Activated T-cell treated with anti-CD3 and anti-CD28 coated beads, Interleukin-2, amount 50 U/mL, for 72 hours (primary cell): ENCODE measurements at regions not wholly inside any gene's neighbourhood (a gene's known extent, or its start where the extent isn't known, plus 50 kb on each side); places are given as distances from the start of the nearest gene placed in this dataset.

Experiments
- ATAC-seq, 2 donors: fragments of 150-1000 bp; cut with Tn5 transposase; replicated peaks in 1 of 2; 2 replicates each; pipeline ENCODE4 v1.10.0; 2021; ENCODE audit warnings: moderate library complexity in 2 of 2, mild to moderate bottlenecking in 1 of 2
- DNase-seq, 2 donors: peaks; one replicate each; pipeline ENCODE4 v3.0.0; 2021 to 2022; ENCODE audit warnings: mixed read lengths in 1 of 2
- H3K27ac Mint-ChIP-seq: one replicate; pipeline ENCODE4 v1.8.0; 2022; ENCODE audit warnings: mild to moderate bottlenecking, moderate library complexity, mixed read lengths
- H3K27me3 Mint-ChIP-seq: one replicate; pipeline ENCODE4 v1.8.0; 2022; ENCODE audit warnings: low read depth, mixed read lengths
- H3K36me3 Mint-ChIP-seq, 2 donors: one replicate each; pipeline ENCODE4 v1.8.0; 2022; ENCODE audit warnings: mixed read lengths in 2 of 2, mild to moderate bottlenecking in 1 of 2; ENCODE audit not compliant: insufficient read depth in 2 of 2
- H3K4me1 Mint-ChIP-seq: one replicate; pipeline ENCODE4 v1.8.0; 2022; ENCODE audit warnings: low read depth, mixed read lengths
- H3K4me3 Mint-ChIP-seq, 2 donors: one replicate each; pipeline ENCODE4 v1.8.0; 2022; ENCODE audit warnings: mild to moderate bottlenecking in 2 of 2, mixed read lengths in 2 of 2, moderate library complexity in 2 of 2
- H3K9me3 Mint-ChIP-seq, 2 donors: one replicate each; pipeline ENCODE4 v1.8.0; 2022; ENCODE audit warnings: mixed read lengths in 2 of 2

DNA sequence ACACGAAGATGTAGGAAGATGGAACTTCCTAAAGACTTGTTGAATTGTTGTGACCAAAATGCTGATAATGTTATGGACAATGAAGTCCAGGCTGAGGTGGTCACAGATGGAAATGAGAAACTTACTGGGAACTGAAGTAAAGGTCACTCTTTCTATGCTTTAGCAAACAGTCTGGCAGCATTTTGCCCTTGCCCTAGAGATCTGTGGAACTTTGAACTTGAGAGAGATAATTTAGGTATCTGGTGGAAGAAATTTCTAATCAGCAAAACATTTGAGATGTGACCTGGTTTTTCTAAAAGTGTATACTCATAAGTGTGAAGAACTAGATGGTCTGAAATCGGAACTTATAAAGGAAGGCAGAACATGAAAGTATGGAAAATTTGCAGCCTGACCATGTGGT is 1785.9 kb downstream of the PCDH7 start:
- Mint-ChIP-seq H3K4me1 (no peaks in the 10 kb centered on the region), H3K27me3 (no peaks in the 10 kb centered on the region), H3K36me3 (no peaks in the 10 kb centered on the region)

GRCh38 chr4:32519060-32519459 is 1798.9 kb downstream of the PCDH7 start:
- ATAC-seq = no peak
- Mint-ChIP-seq H3K36me3 (peaks cover 0 to 2% of the 10 kb centered on the region in 2 donors), H3K4me1 (no peaks in the 10 kb centered on the region), H3K27ac (no peak overlapping the region), H3K27me3 (no peaks in the 10 kb centered on the region), H3K9me3 (peaks cover 0 to 3% of the 10 kb centered on the region in 2 donors), H3K4me3 (no peak overlapping the region)
- no peak for DNase-seq

More for the DNA sequence above, 1785.9 kb downstream of the PCDH7 start:
- H3K27ac Mint-ChIP-seq = no peak overlapping the region
- H3K4me3 Mint-ChIP-seq = no peak overlapping the region
- no peak for ATAC-seq
- DNase-seq = no peak
- H3K9me3 Mint-ChIP-seq = peaks cover 8 to 10% of the 10 kb centered on the region in 2 donors

GRCh38 chr4:32525420-32525819 is 1805.3 kb downstream of the PCDH7 start:
- DNase-seq = no peak
- Mint-ChIP-seq H3K27me3 (no peaks in the 10 kb centered on the region), H3K9me3 (peaks cover 3 to 4% of the 10 kb centered on the region in 2 donors), H3K27ac (no peak overlapping the region), H3K4me1 (no peaks in the 10 kb centered on the region), H3K36me3 (peaks cover 0 to 2% of the 10 kb centered on the region in 2 donors), H3K4me3 (no peak overlapping the region)
- no peak for ATAC-seq

DNA sequence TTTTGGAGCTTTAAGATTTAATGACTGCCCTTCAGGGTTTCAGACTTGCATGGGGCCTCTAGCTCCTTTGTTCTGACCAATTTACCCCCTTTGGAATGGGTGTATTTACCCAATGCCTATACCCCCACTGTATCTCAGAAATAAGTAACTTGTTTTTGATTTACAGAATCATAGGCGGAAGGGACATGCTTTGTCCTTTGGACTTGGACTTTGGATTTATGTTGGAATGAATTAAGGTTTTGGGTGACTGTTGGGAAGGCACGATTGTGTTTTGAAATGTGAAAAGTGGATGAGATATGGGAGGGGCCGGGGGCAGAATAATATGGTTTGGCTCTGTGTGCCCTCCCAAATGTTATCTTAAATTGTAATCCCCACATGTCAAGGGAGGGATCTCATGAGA is 1824.7 kb downstream of the PCDH7 start:
- Mint-ChIP-seq H3K4me1 (no peaks in the 10 kb centered on the region), H3K4me3 (no peak overlapping the region), H3K36me3 (no peaks in the 10 kb centered on the region), H3K27me3 (no peaks in the 10 kb centered on the region), H3K27ac (no peak overlapping the region), H3K9me3 (peaks cover 5 to 8% of the 10 kb centered on the region in 2 donors)
- ATAC-seq = no peak
- DNase-seq = no peak

DNA sequence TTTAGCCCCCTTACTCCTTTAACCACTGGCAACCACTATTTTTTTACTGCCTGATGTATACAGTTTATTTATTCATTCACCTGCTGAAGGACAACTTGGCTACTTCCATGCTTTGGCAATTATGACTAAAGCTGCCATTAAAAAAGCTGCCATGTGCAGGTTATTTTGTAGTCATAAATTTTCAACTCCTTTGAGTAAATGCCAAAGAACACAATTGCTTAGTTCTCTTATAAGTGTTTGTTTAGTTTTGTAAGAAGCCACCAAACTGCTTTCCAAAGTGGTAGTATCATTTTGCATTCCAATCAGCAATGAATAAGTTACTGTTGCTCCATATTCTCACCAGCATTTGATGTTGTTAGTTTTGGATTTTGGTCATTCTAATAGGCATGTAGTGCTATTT is 1831.8 kb downstream of the PCDH7 start:
- ATAC-seq (no peak), DNase-seq (no peak)
- no peaks in the 10 kb centered on the region for H3K27me3 Mint-ChIP-seq
- no peak overlapping the region for H3K4me3 Mint-ChIP-seq
- no peaks in the 10 kb centered on the region for H3K36me3 Mint-ChIP-seq
- no peak overlapping the region for H3K27ac Mint-ChIP-seq
- H3K9me3 Mint-ChIP-seq = peaks cover 0 to 5% of the 10 kb centered on the region in 2 donors
- no peaks in the 10 kb centered on the region for H3K4me1 Mint-ChIP-seq

- DNase-seq (no peak), ATAC-seq (no peak)
- Mint-ChIP-seq H3K27me3 (no peaks in the 10 kb centered on the region), H3K36me3 (no peaks in the 10 kb centered on the region), H3K9me3 (peaks cover 3 to 6% of the 10 kb centered on the region in 2 donors), H3K4me3 (no peak overlapping the region), H3K4me1 (no peaks in the 10 kb centered on the region), H3K27ac (no peak overlapping the region)
Measured at GRCh38 chr4:32560306-32560705, 1840.1 kb downstream of the PCDH7 start.

DNA sequence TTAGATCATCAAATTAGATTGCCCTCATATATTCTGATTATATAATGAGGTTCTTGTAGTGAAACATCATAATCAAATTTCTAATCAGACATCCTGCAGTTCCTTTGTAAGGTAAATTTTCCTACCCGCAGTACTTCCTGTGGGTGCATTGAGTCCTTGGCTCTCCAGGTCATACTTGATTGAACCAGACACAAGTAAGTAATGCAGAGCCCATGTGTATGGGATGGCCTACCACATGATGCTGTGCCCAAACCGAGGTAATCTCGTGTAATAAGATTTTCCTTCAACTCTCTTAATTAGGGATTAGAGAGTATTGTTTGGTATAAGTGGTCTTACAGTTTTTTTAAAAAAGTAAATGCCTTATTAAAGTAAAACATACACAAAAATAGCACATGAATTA is 1841.8 kb downstream of the PCDH7 start:
- DNase-seq = no peak
- Mint-ChIP-seq H3K9me3 (peaks cover 3 to 6% of the 10 kb centered on the region in 2 donors), H3K4me1 (no peaks in the 10 kb centered on the region), H3K27ac (no peak overlapping the region), H3K4me3 (no peak overlapping the region), H3K27me3 (no peaks in the 10 kb centered on the region), H3K36me3 (no peaks in the 10 kb centered on the region)
- ATAC-seq = no peak

DNA sequence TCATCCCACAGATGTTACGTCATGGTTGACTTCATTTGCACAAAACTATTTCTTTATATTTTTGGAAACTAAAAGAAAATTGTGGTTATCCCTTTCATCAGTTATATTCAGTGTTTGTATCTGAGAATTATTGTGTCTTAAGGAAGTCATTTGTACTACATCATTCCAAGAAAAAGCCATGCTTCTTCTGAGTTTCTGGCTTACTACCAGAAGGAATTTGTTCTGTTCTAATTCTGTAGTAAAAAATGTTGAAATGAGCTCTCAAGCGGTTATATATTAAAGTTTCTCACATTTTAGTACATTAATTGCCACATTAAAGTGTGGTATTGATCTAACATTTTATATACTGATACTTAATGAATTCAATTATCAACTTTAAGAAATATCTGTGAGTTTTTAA is 1844.5 kb downstream of the PCDH7 start:
- Mint-ChIP-seq H3K27ac (no peak overlapping the region), H3K36me3 (no peaks in the 10 kb centered on the region), H3K9me3 (peaks cover 6% of the 10 kb centered on the region in 2 donors), H3K4me1 (no peaks in the 10 kb centered on the region), H3K27me3 (no peaks in the 10 kb centered on the region), H3K4me3 (no peak overlapping the region)
- DNase-seq (no peak), ATAC-seq (no peak)

DNA sequence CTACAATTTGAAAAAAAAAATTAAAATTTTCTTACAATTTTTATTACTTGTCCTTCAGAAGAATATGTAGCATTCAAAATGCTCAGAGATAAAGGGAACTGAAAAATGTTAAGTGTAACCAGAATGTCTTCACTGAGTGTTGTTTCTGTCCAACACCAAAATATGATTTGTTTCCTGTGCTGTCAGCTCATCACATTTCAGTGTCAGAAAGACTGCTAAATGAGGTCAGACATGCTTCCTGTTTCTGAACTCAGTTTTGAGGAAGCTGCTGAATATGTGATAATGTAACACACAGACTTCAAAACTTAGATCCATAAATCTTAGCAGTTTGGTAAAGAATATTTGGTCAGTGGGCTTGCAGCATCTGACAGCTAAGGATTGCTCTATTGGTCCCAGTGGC is 1849.7 kb downstream of the PCDH7 start:
- DNase-seq = no peak
- ATAC-seq = no peak
- no peaks in the 10 kb centered on the region for H3K36me3 Mint-ChIP-seq
- H3K27ac Mint-ChIP-seq = no peak overlapping the region
- H3K4me3 Mint-ChIP-seq = no peak overlapping the region
- H3K9me3 Mint-ChIP-seq = peaks cover 0 to 9% of the 10 kb centered on the region in 2 donors
- no peaks in the 10 kb centered on the region for H3K4me1 Mint-ChIP-seq
- no peaks in the 10 kb centered on the region for H3K27me3 Mint-ChIP-seq

GRCh38 chr4:32572366-32572765 is 1852.2 kb downstream of the PCDH7 start:
- no peak overlapping the region for H3K27ac Mint-ChIP-seq
- H3K9me3 Mint-ChIP-seq = peaks cover 0 to 9% of the 10 kb centered on the region in 2 donors
- no peak overlapping the region for H3K4me3 Mint-ChIP-seq
- H3K4me1 Mint-ChIP-seq = no peaks in the 10 kb centered on the region
- no peaks in the 10 kb centered on the region for H3K36me3 Mint-ChIP-seq
- no peak for DNase-seq
- no peaks in the 10 kb centered on the region for H3K27me3 Mint-ChIP-seq
- no peak for ATAC-seq

- Mint-ChIP-seq H3K4me1 (no peaks in the 10 kb centered on the region), H3K36me3 (no peaks in the 10 kb centered on the region)
- ATAC-seq = no peak
Measured at GRCh38 chr4:32574803-32575202, 1854.6 kb downstream of the PCDH7 start.

DNA sequence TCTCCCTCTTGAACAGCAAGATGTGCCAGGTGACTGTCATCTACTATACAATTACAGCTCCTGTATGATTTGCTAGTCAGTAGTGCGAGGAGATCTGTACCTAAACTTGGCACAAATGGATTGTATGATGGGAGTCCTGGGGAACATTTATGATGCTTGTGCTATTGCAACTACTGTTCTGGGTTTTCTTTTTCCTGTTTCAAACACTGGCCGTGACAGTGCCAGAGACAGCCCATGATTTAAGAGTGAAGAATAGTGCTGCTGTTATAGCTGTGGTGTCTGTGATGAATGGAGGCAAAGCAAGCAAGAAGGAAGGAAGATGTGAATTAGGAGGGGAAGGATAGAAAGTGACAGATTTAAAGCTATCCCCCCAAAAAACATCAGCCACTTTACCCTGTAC is 1868.9 kb downstream of the PCDH7 start:
- H3K27ac Mint-ChIP-seq = no peak overlapping the region
- no peak overlapping the region for H3K4me3 Mint-ChIP-seq
- no peaks in the 10 kb centered on the region for H3K4me1 Mint-ChIP-seq
- ATAC-seq (no peak), DNase-seq (no peak)
- H3K9me3 Mint-ChIP-seq = peaks cover 14 to 17% of the 10 kb centered on the region in 2 donors
- peaks cover 0 to 1% of the 10 kb centered on the region in 2 donors for H3K36me3 Mint-ChIP-seq
- H3K27me3 Mint-ChIP-seq = no peaks in the 10 kb centered on the region

More at GRCh38 chr4:32574803-32575202, 1854.6 kb downstream of the PCDH7 start:
- no peaks in the 10 kb centered on the region for H3K27me3 Mint-ChIP-seq
- H3K27ac Mint-ChIP-seq = no peak overlapping the region
- H3K9me3 Mint-ChIP-seq = peaks cover 0 to 9% of the 10 kb centered on the region in 2 donors
- no peak overlapping the region for H3K4me3 Mint-ChIP-seq
- DNase-seq = no peak

DNA sequence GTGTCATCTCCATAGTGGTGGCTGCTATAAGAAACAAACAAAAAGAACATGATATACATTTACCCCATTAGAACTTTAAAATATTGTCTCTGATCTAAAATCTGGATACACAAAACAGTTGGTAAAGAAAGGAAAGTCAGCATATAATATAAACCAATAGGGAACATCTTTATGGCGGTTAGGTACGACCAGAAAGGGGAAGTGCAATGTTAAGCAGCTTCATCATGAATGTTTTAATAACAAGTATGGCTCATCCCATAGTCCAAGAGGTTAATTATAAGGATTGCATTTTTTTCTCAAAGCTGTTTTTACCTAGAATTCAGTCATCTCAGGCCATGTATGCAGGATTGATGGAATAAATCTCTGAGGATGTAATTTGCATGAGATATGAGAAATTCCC is 1869.7 kb downstream of the PCDH7 start:
- H3K27ac Mint-ChIP-seq = no peak overlapping the region
- H3K27me3 Mint-ChIP-seq = no peaks in the 10 kb centered on the region
- peaks cover 17 to 18% of the 10 kb centered on the region in 2 donors for H3K9me3 Mint-ChIP-seq
- no peaks in the 10 kb centered on the region for H3K4me1 Mint-ChIP-seq
- ATAC-seq = no peak
- no peak for DNase-seq
- H3K36me3 Mint-ChIP-seq = peaks cover 0 to 1% of the 10 kb centered on the region in 2 donors
- no peak overlapping the region for H3K4me3 Mint-ChIP-seq

- no peaks in the 10 kb centered on the region for H3K4me1 Mint-ChIP-seq
- no peak overlapping the region for H3K27ac Mint-ChIP-seq
- no peaks in the 10 kb centered on the region for H3K36me3 Mint-ChIP-seq
- no peak for DNase-seq
- no peak overlapping the region for H3K4me3 Mint-ChIP-seq
- peaks cover 7% of the 10 kb centered on the region in 2 donors for H3K9me3 Mint-ChIP-seq
- no peak for ATAC-seq
- no peaks in the 10 kb centered on the region for H3K27me3 Mint-ChIP-seq
Measured at GRCh38 chr4:32597354-32597753, 1877.2 kb downstream of the PCDH7 start.
